HEK293 (cell line): ENCODE measurements at regions not wholly inside any gene's neighbourhood (a gene's known extent, or its start where the extent isn't known, plus 50 kb on each side); places are given as distances from the start of the nearest gene placed in this dataset.

ENCODE experiments used
- EGR2 ChIP-seq: fragments of 450-650 bp; formaldehyde crosslinking; IDR thresholded peaks from 2 replicates; pipeline ENCODE4 v1.5.1; 2016; ENCODE audit warnings: low read depth, missing biosample characterization, missing genetic modification characterization
- FEZF1 ChIP-seq: fragments of 450-650 bp; formaldehyde crosslinking; IDR thresholded peaks from 2 replicates; pipeline ENCODE4 v1.5.1; 2016; ENCODE audit warnings: missing biosample characterization, missing genetic modification characterization
- GLI4 ChIP-seq: fragments of 450-650 bp; formaldehyde crosslinking; IDR thresholded peaks from 2 replicates; pipeline ENCODE4 v1.5.1; 2016; ENCODE audit warnings: missing biosample characterization, missing genetic modification characterization
- GLIS2 ChIP-seq: fragments of 450-650 bp; formaldehyde crosslinking; IDR thresholded peaks from 2 replicates; pipeline ENCODE4 v1.5.1; 2016; ENCODE audit warnings: missing biosample characterization, missing genetic modification characterization
- IKZF3 ChIP-seq: fragments of 450-650 bp; IDR thresholded peaks from 2 replicates; pipeline ENCODE4 v1.5.0; 2018; ENCODE audit warnings: missing biosample characterization, mild to moderate bottlenecking, missing genetic modification characterization, moderate library complexity
- KLF1 ChIP-seq: fragments of 450-650 bp; formaldehyde crosslinking; IDR thresholded peaks from 2 replicates; pipeline ENCODE4 v1.5.1; 2016; ENCODE audit warnings: missing biosample characterization, missing genetic modification characterization
- KLF9 ChIP-seq: fragments of 450-650 bp; formaldehyde crosslinking; IDR thresholded peaks from 2 replicates; pipeline ENCODE4 v1.5.1; 2016; ENCODE audit warnings: missing biosample characterization, missing genetic modification characterization, low read depth
- MYNN ChIP-seq: fragments of 450-650 bp; formaldehyde crosslinking; IDR thresholded peaks from 2 replicates; pipeline ENCODE4 v1.5.1; 2016; ENCODE audit warnings: missing biosample characterization, missing genetic modification characterization, borderline replicate concordance
- MZF1 ChIP-seq: fragments of 450-650 bp; formaldehyde crosslinking; IDR thresholded peaks from 2 replicates; pipeline ENCODE4 v1.5.1; 2017; ENCODE audit warnings: missing biosample characterization, missing genetic modification characterization, borderline replicate concordance
- SP7 ChIP-seq: fragments of 450-650 bp; formaldehyde crosslinking; IDR thresholded peaks from 2 replicates; pipeline ENCODE4 v1.5.1; 2016; ENCODE audit warnings: missing biosample characterization, missing genetic modification characterization
- ZBTB17 ChIP-seq: fragments of 450-650 bp; formaldehyde crosslinking; IDR thresholded peaks from 2 replicates; pipeline ENCODE4 v1.5.1; 2016; ENCODE audit warnings: missing biosample characterization, missing genetic modification characterization
- ZBTB8A ChIP-seq: fragments of 450-650 bp; formaldehyde crosslinking; IDR thresholded peaks from 2 replicates; pipeline ENCODE4 v1.5.1; 2016; ENCODE audit warnings: missing biosample characterization, missing genetic modification characterization
- ZFP3 ChIP-seq: fragments of 450-650 bp; formaldehyde crosslinking; IDR thresholded peaks from 2 replicates; pipeline ENCODE4 v1.5.1; 2016; ENCODE audit warnings: low read depth, missing biosample characterization, missing genetic modification characterization
- ZNF10 ChIP-seq: fragments of 450-650 bp; formaldehyde crosslinking; IDR thresholded peaks from 2 replicates; pipeline ENCODE4 v1.5.1; 2017; ENCODE audit warnings: missing biosample characterization, missing genetic modification characterization
- ZNF140 ChIP-seq: fragments of 450-650 bp; formaldehyde crosslinking; IDR thresholded peaks from 2 replicates; pipeline ENCODE4 v1.5.1; 2016; ENCODE audit warnings: missing biosample characterization, missing genetic modification characterization
- ZNF169 ChIP-seq: fragments of 450-650 bp; formaldehyde crosslinking; IDR thresholded peaks from 2 replicates; pipeline ENCODE4 v1.5.1; 2016; ENCODE audit warnings: missing biosample characterization, missing genetic modification characterization
- ZNF324 ChIP-seq: fragments of 450-650 bp; formaldehyde crosslinking; IDR thresholded peaks from 2 replicates; pipeline ENCODE4 v1.5.1; 2016; ENCODE audit warnings: missing biosample characterization, missing genetic modification characterization
- ZNF354C ChIP-seq: fragments of 450-650 bp; formaldehyde crosslinking; IDR thresholded peaks from 2 replicates; pipeline ENCODE4 v1.5.1; 2016; ENCODE audit warnings: missing biosample characterization, missing genetic modification characterization, low read depth, borderline replicate concordance
- ZNF37A ChIP-seq: fragments of 450-650 bp; IDR thresholded peaks from 2 replicates; pipeline ENCODE4 v1.5.1; 2018; ENCODE audit warnings: missing biosample characterization, missing genetic modification characterization
- ZNF48 ChIP-seq: fragments of 450-650 bp; formaldehyde crosslinking; IDR thresholded peaks from 2 replicates; pipeline ENCODE4 v1.5.1; 2016; ENCODE audit warnings: missing biosample characterization, missing genetic modification characterization
- ZNF510 ChIP-seq: fragments of 450-650 bp; formaldehyde crosslinking; IDR thresholded peaks from 2 replicates; pipeline ENCODE4 v1.5.1; 2018; ENCODE audit warnings: mild to moderate bottlenecking, missing genetic modification characterization, missing biosample characterization; ENCODE audit not compliant: insufficient replicate concordance
- ZNF544 ChIP-seq: fragments of 450-650 bp; formaldehyde crosslinking; IDR thresholded peaks from 2 replicates; pipeline ENCODE4 v1.5.0; 2017; ENCODE audit warnings: missing biosample characterization, missing genetic modification characterization
- ZNF555 ChIP-seq: fragments of 450-650 bp; formaldehyde crosslinking; conservative IDR thresholded peaks from 2 replicates; pipeline ENCODE4 v1.5.1; 2017; ENCODE audit warnings: missing biosample characterization, mild to moderate bottlenecking, missing genetic modification characterization, inconsistent platforms
- ZNF621 ChIP-seq: fragments of 450-650 bp; formaldehyde crosslinking; IDR thresholded peaks from 2 replicates; pipeline ENCODE4 v1.5.1; 2017; ENCODE audit warnings: missing biosample characterization, missing genetic modification characterization
- ZNF623 ChIP-seq: fragments of 450-650 bp; formaldehyde crosslinking; IDR thresholded peaks from 2 replicates; pipeline ENCODE4 v1.5.1; 2016; ENCODE audit warnings: missing biosample characterization, missing genetic modification characterization
- ZNF658 ChIP-seq: fragments of 450-650 bp; formaldehyde crosslinking; IDR thresholded peaks from 2 replicates; pipeline ENCODE4; 2016; ENCODE audit warnings: missing biosample characterization, missing genetic modification characterization
- ZNF837 ChIP-seq: fragments of 450-650 bp; formaldehyde crosslinking; IDR thresholded peaks from 2 replicates; pipeline ENCODE4 v1.5.1; 2016; ENCODE audit warnings: missing biosample characterization, missing genetic modification characterization
- ZXDB ChIP-seq: fragments of 450-650 bp; formaldehyde crosslinking; IDR thresholded peaks from 2 replicates; pipeline ENCODE4 v1.5.1; 2016; ENCODE audit warnings: missing biosample characterization, missing genetic modification characterization
- TF ChIP-seq, protein P1 (sequence below): fragments of 450-650 bp; formaldehyde crosslinking; IDR thresholded peaks from 2 replicates; pipeline ENCODE4 v1.5.1; 2016; ENCODE audit warnings: missing biosample characterization, missing genetic modification characterization
- TF ChIP-seq, protein P2 (sequence below): fragments of 450-650 bp; formaldehyde crosslinking; IDR thresholded peaks from 2 replicates; pipeline ENCODE4 v1.5.1; 2017; ENCODE audit warnings: missing biosample characterization, missing genetic modification characterization
- TF ChIP-seq, protein P3 (sequence below): fragments of 450-650 bp; formaldehyde crosslinking; IDR thresholded peaks from 2 replicates; pipeline ENCODE4 v1.5.1; 2017; ENCODE audit warnings: missing biosample characterization, missing genetic modification characterization

DNA sequence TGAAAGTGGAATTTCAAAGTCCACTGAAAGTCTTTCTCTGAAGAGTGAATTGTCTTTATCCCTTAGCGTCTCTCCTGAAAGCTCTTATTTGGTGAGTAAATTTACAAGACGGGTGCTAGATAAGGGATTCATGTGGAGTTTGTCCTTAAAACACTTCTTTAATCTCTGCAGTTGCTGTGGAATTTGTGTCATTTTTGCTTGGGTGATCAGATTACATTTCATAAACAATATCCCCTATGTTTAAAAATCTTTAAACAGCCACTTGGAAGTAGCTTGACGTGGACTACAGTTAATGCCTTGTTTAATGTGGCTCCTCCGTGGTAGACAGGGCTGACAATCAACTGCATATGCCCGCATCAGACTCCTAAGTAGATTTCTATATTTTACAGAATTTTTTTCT lies 175.4 kb upstream of the ZNF217 start (continued):
- TF ChIP-seq, protein P1, sequence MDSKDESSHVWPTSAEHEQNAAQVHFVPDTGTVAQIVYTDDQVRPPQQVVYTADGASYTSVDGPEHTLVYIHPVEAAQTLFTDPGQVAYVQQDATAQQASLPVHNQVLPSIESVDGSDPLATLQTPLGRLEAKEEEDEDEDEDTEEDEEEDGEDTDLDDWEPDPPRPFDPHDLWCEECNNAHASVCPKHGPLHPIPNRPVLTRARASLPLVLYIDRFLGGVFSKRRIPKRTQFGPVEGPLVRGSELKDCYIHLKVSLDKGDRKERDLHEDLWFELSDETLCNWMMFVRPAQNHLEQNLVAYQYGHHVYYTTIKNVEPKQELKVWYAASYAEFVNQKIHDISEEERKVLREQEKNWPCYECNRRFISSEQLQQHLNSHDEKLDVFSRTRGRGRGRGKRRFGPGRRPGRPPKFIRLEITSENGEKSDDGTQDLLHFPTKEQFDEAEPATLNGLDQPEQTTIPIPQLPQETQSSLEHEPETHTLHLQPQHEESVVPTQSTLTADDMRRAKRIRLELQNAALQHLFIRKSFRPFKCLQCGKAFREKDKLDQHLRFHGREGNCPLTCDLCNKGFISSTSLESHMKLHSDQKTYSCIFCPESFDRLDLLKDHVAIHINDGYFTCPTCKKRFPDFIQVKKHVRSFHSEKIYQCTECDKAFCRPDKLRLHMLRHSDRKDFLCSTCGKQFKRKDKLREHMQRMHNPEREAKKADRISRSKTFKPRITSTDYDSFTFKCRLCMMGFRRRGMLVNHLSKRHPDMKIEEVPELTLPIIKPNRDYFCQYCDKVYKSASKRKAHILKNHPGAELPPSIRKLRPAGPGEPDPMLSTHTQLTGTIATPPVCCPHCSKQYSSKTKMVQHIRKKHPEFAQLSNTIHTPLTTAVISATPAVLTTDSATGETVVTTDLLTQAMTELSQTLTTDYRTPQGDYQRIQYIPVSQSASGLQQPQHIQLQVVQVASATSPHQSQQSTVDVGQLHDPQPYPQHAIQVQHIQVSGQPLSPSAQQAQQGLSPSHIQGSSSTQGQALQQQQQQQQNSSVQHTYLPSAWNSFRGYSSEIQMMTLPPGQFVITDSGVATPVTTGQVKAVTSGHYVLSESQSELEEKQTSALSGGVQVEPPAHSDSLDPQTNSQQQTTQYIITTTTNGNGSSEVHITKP (tag by site-specific recombination), result no peak
- TF ChIP-seq ZXDB (tag by site-specific recombination), result no peak
- TF ChIP-seq ZNF169 (tag by site-specific recombination), result no peak
- TF ChIP-seq ZNF510 (tag by site-specific recombination), result no peak
- no peak for TF ChIP-seq ZNF354C (tag by site-specific recombination)
- TF ChIP-seq EGR2 (tag by site-specific recombination), result no peak
- TF ChIP-seq KLF1, result no peak
- peak; percentile 49 for TF ChIP-seq ZBTB17
- 0 out of 2 replicates have a peak, but pooled peaks have one; percentile 14 for TF ChIP-seq SP7 (tag by site-specific recombination)
- no peak for TF ChIP-seq ZNF623 (tag by site-specific recombination)
- TF ChIP-seq ZNF544 (tag by site-specific recombination), result no peak
- no peak for TF ChIP-seq MZF1 (tag by site-specific recombination)
- TF ChIP-seq ZNF555 (tag by site-specific recombination), result no peak
- TF ChIP-seq ZNF658 (tag by site-specific recombination), result no peak
- no peak for TF ChIP-seq ZNF837
- no peak for TF ChIP-seq ZNF621 (tag by site-specific recombination)
- no peak for TF ChIP-seq ZFP3 (tag by site-specific recombination)
- TF ChIP-seq ZNF140 (tag by site-specific recombination), result no peak
- peak; percentile 28; the same call in 1 of the 2 replicates for TF ChIP-seq FEZF1 (tag by site-specific recombination)
- no peak for TF ChIP-seq ZNF10 (tag by site-specific recombination)
- TF ChIP-seq GLI4 (tag by site-specific recombination), result no peak
- TF ChIP-seq, protein P2, sequence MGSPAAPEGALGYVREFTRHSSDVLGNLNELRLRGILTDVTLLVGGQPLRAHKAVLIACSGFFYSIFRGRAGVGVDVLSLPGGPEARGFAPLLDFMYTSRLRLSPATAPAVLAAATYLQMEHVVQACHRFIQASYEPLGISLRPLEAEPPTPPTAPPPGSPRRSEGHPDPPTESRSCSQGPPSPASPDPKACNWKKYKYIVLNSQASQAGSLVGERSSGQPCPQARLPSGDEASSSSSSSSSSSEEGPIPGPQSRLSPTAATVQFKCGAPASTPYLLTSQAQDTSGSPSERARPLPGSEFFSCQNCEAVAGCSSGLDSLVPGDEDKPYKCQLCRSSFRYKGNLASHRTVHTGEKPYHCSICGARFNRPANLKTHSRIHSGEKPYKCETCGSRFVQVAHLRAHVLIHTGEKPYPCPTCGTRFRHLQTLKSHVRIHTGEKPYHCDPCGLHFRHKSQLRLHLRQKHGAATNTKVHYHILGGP (tag by site-specific recombination), result no peak
- TF ChIP-seq MYNN, result no peak
- TF ChIP-seq, protein P3, sequence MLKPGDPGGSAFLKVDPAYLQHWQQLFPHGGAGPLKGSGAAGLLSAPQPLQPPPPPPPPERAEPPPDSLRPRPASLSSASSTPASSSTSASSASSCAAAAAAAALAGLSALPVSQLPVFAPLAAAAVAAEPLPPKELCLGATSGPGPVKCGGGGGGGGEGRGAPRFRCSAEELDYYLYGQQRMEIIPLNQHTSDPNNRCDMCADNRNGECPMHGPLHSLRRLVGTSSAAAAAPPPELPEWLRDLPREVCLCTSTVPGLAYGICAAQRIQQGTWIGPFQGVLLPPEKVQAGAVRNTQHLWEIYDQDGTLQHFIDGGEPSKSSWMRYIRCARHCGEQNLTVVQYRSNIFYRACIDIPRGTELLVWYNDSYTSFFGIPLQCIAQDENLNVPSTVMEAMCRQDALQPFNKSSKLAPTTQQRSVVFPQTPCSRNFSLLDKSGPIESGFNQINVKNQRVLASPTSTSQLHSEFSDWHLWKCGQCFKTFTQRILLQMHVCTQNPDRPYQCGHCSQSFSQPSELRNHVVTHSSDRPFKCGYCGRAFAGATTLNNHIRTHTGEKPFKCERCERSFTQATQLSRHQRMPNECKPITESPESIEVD (tag by site-specific recombination), result peak; percentile 87
- no peak for TF ChIP-seq ZNF48 (tag by site-specific recombination)
- TF ChIP-seq KLF9 (tag by site-specific recombination), result no peak
- TF ChIP-seq ZBTB8A (tag by site-specific recombination), result 0 out of 2 replicates have a peak, but pooled peaks have one; percentile 18
- no peak for TF ChIP-seq GLIS2 (tag by site-specific recombination)
- no peak for TF ChIP-seq ZNF37A (tag by site-specific recombination)
- no peak for TF ChIP-seq ZNF324 (tag by site-specific recombination)
- TF ChIP-seq IKZF3 (tag by site-specific recombination), result no peak
